ENCODE measurements at regions not wholly inside any gene's neighbourhood (a gene's known extent, or its start where the extent isn't known, plus 50 kb on each side); places are given as distances from the start of the nearest gene placed in this dataset.

GRCh38 chr2:71821856-71822255 is 325.8 kb downstream of the CYP26B1 start:
- TF ChIP-seq FOXM1 (IDR thresholded peaks at IDR 0.05; ENCODE audit: low read depth, low read length) (no peak), MAX (IDR thresholded peaks at IDR 0.05; ENCODE audit: low read depth, low read length) (no peak), CTCF (IDR thresholded peaks at IDR 0.05 in 2 of 3, conservative IDR thresholded peaks at IDR 0.05 in 1 of 3; ENCODE audit: control insufficient read depth in 2 of 3, extremely low read depth in 1 of 3, insufficient read depth in 1 of 3, low read depth in 3 of 3, low read length in 3 of 3) (no peak), ZNF274 (IDR thresholded peaks at IDR 0.05; ENCODE audit: insufficient read depth, insufficient read length) (no peak), PKNOX1 (IDR thresholded peaks at IDR 0.05) (no peak)

Data from GM12878 (cell line).